ENCODE measurements at regions not wholly inside any gene's neighbourhood (a gene's known extent, or its start where the extent isn't known, plus 50 kb on each side); places are given as distances from the start of the nearest gene placed in this dataset.
A peak's percentile ranks its signal among the peaks of the same experiment; 100 is the strongest.

- H3K27ac Mint-ChIP-seq (ENCODE audit: unreplicated experiment): peak overlapping the region; percentile 89
- H3K9me3 Mint-ChIP-seq (ENCODE audit: unreplicated experiment): peaks cover 12% of the 10 kb centered on the region
- H3K27me3 Mint-ChIP-seq (ENCODE audit: unreplicated experiment): no peaks in the 10 kb centered on the region
- H3K4me3 Mint-ChIP-seq (ENCODE audit: unreplicated experiment): no peak overlapping the region
- DNase-seq (ENCODE audit: extremely low spot score, unreplicated experiment): no peak
- no peak for TF ChIP-seq CTCF (IDR thresholded peaks at IDR 0.05)
- no peaks in the 10 kb centered on the region for H3K36me3 Mint-ChIP-seq (ENCODE audit: unreplicated experiment)
- peaks cover 63% of the 10 kb centered on the region for H3K4me1 Mint-ChIP-seq (ENCODE audit: unreplicated experiment)
These were observed 50.1 kb upstream of the TRIM42 start for GRCh38 chr3:140627756-140628155.

All from osteocyte (in vitro differentiated cells).